ENCODE measurements at regions not wholly inside any gene's neighbourhood (a gene's known extent, or its start where the extent isn't known, plus 50 kb on each side); places are given as distances from the start of the nearest gene placed in this dataset.

DNA sequence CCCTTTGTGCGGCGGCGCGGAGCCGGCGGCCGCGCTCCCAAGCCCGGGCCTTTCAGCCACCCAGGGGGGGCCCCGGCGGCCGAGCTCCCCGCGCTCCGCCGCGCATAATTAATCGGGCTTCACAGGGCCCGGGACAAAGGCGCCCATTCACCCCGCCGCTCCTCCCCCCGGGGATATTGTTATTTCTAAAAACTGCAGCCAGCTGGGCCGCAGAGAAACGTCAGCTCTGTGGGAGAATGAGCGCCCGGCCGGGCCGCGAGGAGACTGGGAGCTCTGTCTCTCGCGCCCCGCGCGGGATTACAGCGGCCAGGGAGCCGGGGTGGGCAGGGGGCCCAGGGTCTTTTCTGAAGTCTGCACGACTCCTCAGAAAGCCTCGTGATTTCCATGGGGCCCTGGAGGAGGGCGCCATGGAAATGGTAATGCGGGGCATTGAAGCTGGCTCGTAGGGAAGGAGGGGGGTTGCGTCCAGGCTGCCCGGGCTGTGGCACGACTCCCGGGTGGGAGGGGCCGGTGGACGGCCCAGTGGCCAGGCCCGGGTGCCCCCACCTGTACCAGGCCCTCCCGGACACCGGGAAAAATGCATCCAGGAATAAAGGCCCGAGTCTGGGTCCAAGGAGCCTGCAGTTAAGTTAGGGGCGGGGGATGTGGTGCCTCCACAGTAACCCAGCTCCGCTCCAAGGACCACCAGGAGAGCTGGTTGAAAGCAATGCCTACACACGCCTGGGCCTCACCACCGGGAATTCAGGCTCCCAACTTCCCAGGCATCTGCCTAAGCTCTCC lies 125.3 kb downstream of the ZFP36L2 start:
- TF ChIP-seq YY1 (IDR thresholded peaks at IDR 0.05; ENCODE audit: low read depth) (no peak), CEBPB (IDR thresholded peaks at IDR 0.05) (no peak)

All from Ishikawa (cell line).